K562 (cell line): ENCODE measurements at regions not wholly inside any gene's neighbourhood (a gene's known extent, or its start where the extent isn't known, plus 50 kb on each side); places are given as distances from the start of the nearest gene placed in this dataset.

Source experiments
- BACH1 ChIP-seq: fragments of 200-800 bp; sonication (Bioruptor generic); IDR thresholded peaks from 2 replicates; pipeline ENCODE4 v1.6.1; 2016; ENCODE audit warnings: missing genetic modification characterization, missing compliant biosample characterization
- CAMTA2 ChIP-seq: fragments of 250-450 bp; sonication (Bioruptor Pico); conservative IDR thresholded peaks from 2 replicates; pipeline ENCODE4 v1.5.1; 2022
- EZH2 ChIP-seq: IDR thresholded peaks from 2 replicates; pipeline ENCODE4 v1.6.1; 2012; ENCODE audit warnings: low read depth, mild to moderate bottlenecking, inconsistent platforms, low read length, borderline replicate concordance
- FOXJ2 ChIP-seq: fragments of 200-800 bp; sonication (Bioruptor generic); IDR thresholded peaks from 2 replicates; pipeline ENCODE4 v1.6.1; 2016; ENCODE audit warnings: missing genetic modification characterization, missing compliant biosample characterization
- NBN ChIP-seq: fragments of 450-650 bp; IDR thresholded peaks from 2 replicates; pipeline ENCODE4 v1.6.1; 2016; ENCODE audit warnings: low read depth, mild to moderate bottlenecking
- SP1 ChIP-seq: sonication (generic); formaldehyde crosslinking; IDR thresholded peaks from 2 replicates; pipeline ENCODE4 v1.8.1; 2022; ENCODE audit warnings: mild to moderate bottlenecking, missing genetic modification reagents
- USF2 ChIP-seq: sonication (generic); formaldehyde crosslinking; IDR thresholded peaks from 2 replicates; pipeline ENCODE4 v1.5.0; 2020; ENCODE audit warnings: missing genetic modification reagents
- ZNF253 ChIP-seq: fragments of 250-450 bp; sonication (Bioruptor Pico); conservative IDR thresholded peaks from 2 replicates; pipeline ENCODE4 v1.6.1; 2021; ENCODE audit warnings: mild to moderate bottlenecking
- ZNF318 ChIP-seq, 2 experiments: fragments of 450-650 bp; IDR thresholded peaks; 2 replicates each; pipeline ENCODE4 v1.6.1; 2016; ENCODE audit warnings: mild to moderate bottlenecking in 2 of 2, borderline replicate concordance in 1 of 2, low read depth in 1 of 2, moderate library complexity in 1 of 2
- ZNF780A ChIP-seq: fragments of 250-450 bp; sonication (Bioruptor Pico); IDR thresholded peaks from 2 replicates; pipeline ENCODE4 v1.5.0; 2021; ENCODE audit warnings: mild to moderate bottlenecking
- TF ChIP-seq, protein P1 (sequence below): sonication (generic); formaldehyde crosslinking; IDR thresholded peaks from 2 replicates; pipeline ENCODE4 v1.8.1; 2023; ENCODE audit warnings: mild to moderate bottlenecking, missing genetic modification reagents
- TF ChIP-seq, protein P2 (sequence below): fragments of 450-650 bp; formaldehyde crosslinking; IDR thresholded peaks from 2 replicates; pipeline ENCODE4 v1.4.0; 2020; ENCODE audit warnings: mild to moderate bottlenecking
- TF ChIP-seq, protein P3 (sequence below): conservative IDR thresholded peaks from 2 replicates; pipeline ENCODE4 v1.6.1; 2011; ENCODE audit warnings: low read depth, mild to moderate bottlenecking, low read length; ENCODE audit not compliant: control insufficient read depth

- no peak for TF ChIP-seq EZH2
- TF ChIP-seq, protein P1, sequence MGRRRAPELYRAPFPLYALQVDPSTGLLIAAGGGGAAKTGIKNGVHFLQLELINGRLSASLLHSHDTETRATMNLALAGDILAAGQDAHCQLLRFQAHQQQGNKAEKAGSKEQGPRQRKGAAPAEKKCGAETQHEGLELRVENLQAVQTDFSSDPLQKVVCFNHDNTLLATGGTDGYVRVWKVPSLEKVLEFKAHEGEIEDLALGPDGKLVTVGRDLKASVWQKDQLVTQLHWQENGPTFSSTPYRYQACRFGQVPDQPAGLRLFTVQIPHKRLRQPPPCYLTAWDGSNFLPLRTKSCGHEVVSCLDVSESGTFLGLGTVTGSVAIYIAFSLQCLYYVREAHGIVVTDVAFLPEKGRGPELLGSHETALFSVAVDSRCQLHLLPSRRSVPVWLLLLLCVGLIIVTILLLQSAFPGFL: no peak
- no peak for TF ChIP-seq CAMTA2
- TF ChIP-seq, protein P2, sequence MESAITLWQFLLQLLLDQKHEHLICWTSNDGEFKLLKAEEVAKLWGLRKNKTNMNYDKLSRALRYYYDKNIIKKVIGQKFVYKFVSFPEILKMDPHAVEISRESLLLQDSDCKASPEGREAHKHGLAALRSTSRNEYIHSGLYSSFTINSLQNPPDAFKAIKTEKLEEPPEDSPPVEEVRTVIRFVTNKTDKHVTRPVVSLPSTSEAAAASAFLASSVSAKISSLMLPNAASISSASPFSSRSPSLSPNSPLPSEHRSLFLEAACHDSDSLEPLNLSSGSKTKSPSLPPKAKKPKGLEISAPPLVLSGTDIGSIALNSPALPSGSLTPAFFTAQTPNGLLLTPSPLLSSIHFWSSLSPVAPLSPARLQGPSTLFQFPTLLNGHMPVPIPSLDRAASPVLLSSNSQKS: peak; percentile 54; the same call in 1 of the 2 replicates
- no peak; the same call in 1 of the 2 replicates for TF ChIP-seq BACH1 (tag)
- TF ChIP-seq USF2 (CRISPR knock-in tag): no peak
- TF ChIP-seq, protein P3, sequence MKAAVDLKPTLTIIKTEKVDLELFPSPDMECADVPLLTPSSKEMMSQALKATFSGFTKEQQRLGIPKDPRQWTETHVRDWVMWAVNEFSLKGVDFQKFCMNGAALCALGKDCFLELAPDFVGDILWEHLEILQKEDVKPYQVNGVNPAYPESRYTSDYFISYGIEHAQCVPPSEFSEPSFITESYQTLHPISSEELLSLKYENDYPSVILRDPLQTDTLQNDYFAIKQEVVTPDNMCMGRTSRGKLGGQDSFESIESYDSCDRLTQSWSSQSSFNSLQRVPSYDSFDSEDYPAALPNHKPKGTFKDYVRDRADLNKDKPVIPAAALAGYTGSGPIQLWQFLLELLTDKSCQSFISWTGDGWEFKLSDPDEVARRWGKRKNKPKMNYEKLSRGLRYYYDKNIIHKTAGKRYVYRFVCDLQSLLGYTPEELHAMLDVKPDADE: no peak
- TF ChIP-seq ZNF318 (IDR thresholded peaks at IDR 0.05; ENCODE audit: borderline replicate concordance in 1 of 2, low read depth in 1 of 2): no peak
- no peak for TF ChIP-seq FOXJ2 (tag)
- TF ChIP-seq ZNF780A (CRISPR knock-in tag): peak; percentile 85; the same call in 1 of the 2 replicates
- no peak for TF ChIP-seq NBN
- TF ChIP-seq ZNF253 (CRISPR knock-in tag): no peak
- no peak for TF ChIP-seq SP1 (CRISPR knock-in tag)
These were observed 147.2 kb downstream of the AKR1D1 start (continued) for GRCh38 chr7:138223402-138223879.
